Keratinocyte (primary cell): ENCODE measurements at regions not wholly inside any gene's neighbourhood (a gene's known extent, or its start where the extent isn't known, plus 50 kb on each side); places are given as distances from the start of the nearest gene placed in this dataset.
"Not testable (repeated sequence)": the region's sequence is repeated elsewhere in the genome, so short reads cannot be mapped to it uniquely, and the experiment has no call there.

ENCODE experiments used
- DNase-seq: peaks from one replicate; pipeline ENCODE4 v3.0.0-alpha.2; 2011; ENCODE audit warnings: low read depth, missing footprints, low spot score
- FAIRE-seq: peaks from 2 replicates; lab custom pipeline; 2011; peaks lifted over from hg19 to GRCh38; lab: Jason Lieb, UNC
- H2AFZ ChIP-seq: 2 replicates; pipeline ENCODE4 v1.6.0; 2012; ENCODE audit warnings: low read length, control low read depth, inconsistent platforms; ENCODE audit not compliant: control insufficient read depth
- H3K27ac ChIP-seq: 2 replicates; pipeline ENCODE4 v1.5.1; 2011; ENCODE audit warnings: low read length; ENCODE audit not compliant: control insufficient read depth, insufficient read depth
- H3K27me3 ChIP-seq: 3 replicates; pipeline ENCODE4 v1.6.0; 2011; ENCODE audit warnings: low read length; ENCODE audit not compliant: control insufficient read depth, insufficient read depth; ENCODE audit errors: extremely low read depth
- H3K36me3 ChIP-seq, 2 experiments: 2 replicates in 1 of 2; 3 replicates in 1 of 2; pipeline ENCODE4 v1.5.1; 2011; ENCODE audit warnings: low read length in 2 of 2, mild to moderate bottlenecking in 1 of 2; ENCODE audit not compliant: control insufficient read depth in 2 of 2, insufficient read depth in 2 of 2; ENCODE audit errors: extremely low read depth in 1 of 2
- H3K4me1 ChIP-seq: 3 replicates; pipeline ENCODE4 v1.5.1; 2011; ENCODE audit warnings: low read length; ENCODE audit not compliant: control insufficient read depth, insufficient read depth; ENCODE audit errors: extremely low read depth
- H3K4me2 ChIP-seq: 3 replicates; pipeline ENCODE4 v1.6.0; 2011; ENCODE audit warnings: low read depth, low read length; ENCODE audit not compliant: control insufficient read depth, insufficient read depth; ENCODE audit errors: extremely low read depth
- H3K4me3 ChIP-seq, 3 experiments: fragments of 200-600 bp in 1 of 3; sonication (generic) in 1 of 3; 2 replicates in 2 of 3; 3 replicates in 1 of 3; pipeline ENCODE4 v1.5.1; 2011 to 2016; ENCODE audit warnings: low read length in 3 of 3, mild to moderate bottlenecking in 3 of 3, control low read depth in 2 of 3, inconsistent platforms in 1 of 3, low read depth in 1 of 3, mixed read lengths in 1 of 3, mixed run types in 1 of 3, moderate library complexity in 1 of 3; ENCODE audit not compliant: control insufficient read depth in 2 of 3, insufficient read depth in 2 of 3; ENCODE audit errors: extremely low read depth in 1 of 3
- H3K79me2 ChIP-seq: 2 replicates; pipeline ENCODE4 v1.6.0; 2012; ENCODE audit warnings: low read length; ENCODE audit not compliant: control insufficient read depth, insufficient read depth
- H3K9ac ChIP-seq: 3 replicates; pipeline ENCODE4 v1.6.0; 2011; ENCODE audit warnings: low read length; ENCODE audit not compliant: control insufficient read depth, insufficient read depth; ENCODE audit errors: extremely low read depth
- H3K9me1 ChIP-seq: 3 replicates; pipeline ENCODE4 v1.6.0; 2011; ENCODE audit warnings: low read length; ENCODE audit not compliant: control insufficient read depth, insufficient read depth; ENCODE audit errors: extremely low read depth
- H3K9me3 ChIP-seq: 2 replicates; pipeline ENCODE4 v1.5.1; 2012; ENCODE audit warnings: low read depth, low read length; ENCODE audit not compliant: control insufficient read depth
- H4K20me1 ChIP-seq: 3 replicates; pipeline ENCODE4 v1.6.0; 2011; ENCODE audit warnings: low read length; ENCODE audit not compliant: control insufficient read depth, insufficient read depth; ENCODE audit errors: extremely low read depth
- CTCF ChIP-seq, 3 experiments: IDR thresholded peaks in 1 of 3; conservative IDR thresholded peaks in 1 of 3; optimal IDR thresholded peaks in 1 of 3; 2 replicates in 2 of 3; 3 replicates in 1 of 3; pipeline versions ENCODE3 to v1.5.1; 2011; ENCODE audit warnings: low read length in 3 of 3, mild to moderate bottlenecking in 3 of 3, moderate library complexity in 2 of 3, control low read depth in 1 of 3, inconsistent platforms in 1 of 3; ENCODE audit not compliant: insufficient read depth in 2 of 3; ENCODE audit errors: extremely low read depth in 1 of 3
- EZH2 ChIP-seq: IDR thresholded peaks from one replicate; pipeline ENCODE4 v1.6.1; 2012; ENCODE audit warnings: inconsistent platforms, mild to moderate bottlenecking, low read length, moderate library complexity
- dilution Hi-C: fragments of 300-500 bp; cut with MboI; formaldehyde crosslinking; loops from one replicate; pipeline ENCODE4 v1.7.0; 2020; ENCODE audit warnings: low sequenced_read_pairs; ENCODE audit not compliant: extremely low pct_ligation_motif_present

GRCh38 chr3:161631536-161631935, 134.9 kb downstream of the OTOL1 start:
- no peaks in the 10 kb centered on the region for H3K79me2 ChIP-seq
- no peaks in the 10 kb centered on the region for H3K36me3 ChIP-seq

GRCh38 chr3:161637559-161637958, 141.0 kb downstream of the OTOL1 start:
- FAIRE-seq (no peak), DNase-seq (no peak)
- Histone ChIP-seq H3K4me1 (no peaks in the 10 kb centered on the region), H3K79me2 (no peaks in the 10 kb centered on the region), H3K27me3 (no peaks in the 10 kb centered on the region), H3K9ac (no peak overlapping the region), H4K20me1 (no peaks in the 10 kb centered on the region), H3K27ac (no peak overlapping the region), H3K9me3 (no peaks in the 10 kb centered on the region), H2AFZ (no peak overlapping the region), H3K9me1 (no peaks in the 10 kb centered on the region), H3K4me3 (no peak overlapping the region), H3K4me2 (no peak overlapping the region), H3K36me3 (no peaks in the 10 kb centered on the region)
- dilution Hi-C loops: no loop called here
- TF ChIP-seq EZH2: no peak
- TF ChIP-seq CTCF (optimal IDR thresholded peaks at IDR 0.05 in 1 of 3, IDR thresholded peaks at IDR 0.05 in 1 of 3, conservative IDR thresholded peaks at IDR 0.05 in 1 of 3; ENCODE audit: extremely low read depth in 1 of 3, insufficient read depth in 2 of 3, low read length in 3 of 3): no peak

More at GRCh38 chr3:161631536-161631935, 134.9 kb downstream of the OTOL1 start:
- H3K9me3 ChIP-seq: no peaks in the 10 kb centered on the region
- DNase-seq (no peak), FAIRE-seq (no peak)
- no peak overlapping the region for H2AFZ ChIP-seq
- no peak overlapping the region for H3K9ac ChIP-seq
- H3K4me1 ChIP-seq: no peaks in the 10 kb centered on the region
- no peaks in the 10 kb centered on the region for H3K27me3 ChIP-seq
- H4K20me1 ChIP-seq: no peaks in the 10 kb centered on the region
- no peaks in the 10 kb centered on the region for H3K9me1 ChIP-seq
- TF ChIP-seq CTCF (optimal IDR thresholded peaks at IDR 0.05 in 1 of 3, IDR thresholded peaks at IDR 0.05 in 1 of 3, conservative IDR thresholded peaks at IDR 0.05 in 1 of 3; ENCODE audit: extremely low read depth in 1 of 3, insufficient read depth in 2 of 3, low read length in 3 of 3) (no peak), EZH2 (no peak)
- H3K27ac ChIP-seq: no peak overlapping the region
- H3K4me2 ChIP-seq: no peak overlapping the region
- H3K4me3 ChIP-seq: no peak overlapping the region
- dilution Hi-C loops: no loop called here

GRCh38 chr3:161639095-161639494, 142.5 kb downstream of the OTOL1 start:
- H3K9ac ChIP-seq, H3K4me1 ChIP-seq, H3K4me2 ChIP-seq, dilution Hi-C loops, H3K27me3 ChIP-seq, H3K79me2 ChIP-seq, H3K9me1 ChIP-seq, H3K27ac ChIP-seq, H4K20me1 ChIP-seq, H2AFZ ChIP-seq, H3K36me3 ChIP-seq, H3K4me3 ChIP-seq, H3K9me3 ChIP-seq, FAIRE-seq, DNase-seq: not testable (repeated sequence)
